ENCODE measurements at regions not wholly inside any gene's neighbourhood (a gene's known extent, or its start where the extent isn't known, plus 50 kb on each side); places are given as distances from the start of the nearest gene placed in this dataset.
"Not testable (repeated sequence)": the region's sequence is repeated elsewhere in the genome, so short reads cannot be mapped to it uniquely, and the experiment has no call there.

GRCh38 chr5:68116408-68116807 lies 99.1 kb upstream of the PIK3R1 start:
- no peak overlapping the region for H3K27ac ChIP-seq (ENCODE audit: low read depth, low read length)
- no peak overlapping the region for H3K4me3 ChIP-seq (ENCODE audit: low read depth in 1 of 5, low read length in 5 of 5)
- H3K4me1 ChIP-seq (ENCODE audit: control insufficient read depth in 5 of 5, insufficient read depth in 5 of 5, low read length in 5 of 5) = no peaks in the 10 kb centered on the region
- H3K36me3 ChIP-seq (ENCODE audit: control insufficient read depth in 5 of 5, insufficient read depth in 5 of 5, low read length in 5 of 5) = no peaks in the 10 kb centered on the region
- no peaks in the 10 kb centered on the region for H3K27me3 ChIP-seq (ENCODE audit: control insufficient read depth in 5 of 5, insufficient read depth in 4 of 5, low read length in 5 of 5)
- no peak overlapping the region for H3K9ac ChIP-seq (ENCODE audit: low read length in 5 of 5)
- no peaks in the 10 kb centered on the region for H3K9me3 ChIP-seq (ENCODE audit: control insufficient read depth in 5 of 5, low read length in 5 of 5)

DNA sequence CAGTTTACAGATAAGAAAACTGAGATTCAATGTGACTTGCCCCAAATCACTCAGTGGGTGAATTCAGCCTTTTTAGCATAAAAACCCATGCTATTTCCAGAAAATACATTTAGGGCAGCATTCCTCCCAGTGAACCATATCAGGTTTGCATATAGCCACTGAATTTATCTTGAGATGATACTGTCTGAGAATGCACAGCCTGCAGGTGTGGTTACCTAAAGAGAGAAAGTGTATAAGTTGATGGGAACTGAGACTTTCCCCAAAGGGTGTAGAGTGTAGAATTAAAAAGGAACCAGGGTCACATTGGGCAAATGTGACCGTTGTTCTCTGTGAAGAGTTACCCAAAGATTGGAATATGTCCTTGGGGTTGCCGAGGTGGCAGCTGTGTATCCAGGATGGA lies 100.0 kb upstream of the PIK3R1 start:
- Histone ChIP-seq H3K4me1 (ENCODE audit: control insufficient read depth in 5 of 5, insufficient read depth in 5 of 5, low read length in 5 of 5) (no peaks in the 10 kb centered on the region), H3K27me3 (ENCODE audit: control insufficient read depth in 5 of 5, insufficient read depth in 4 of 5, low read length in 5 of 5) (no peaks in the 10 kb centered on the region), H3K9me3 (ENCODE audit: control insufficient read depth in 5 of 5, low read length in 5 of 5) (no peaks in the 10 kb centered on the region), H3K4me3 (ENCODE audit: low read depth in 1 of 5, low read length in 5 of 5) (no peak overlapping the region), H3K27ac (ENCODE audit: low read depth, low read length) (no peak overlapping the region), H3K9ac (ENCODE audit: low read length in 5 of 5) (no peak overlapping the region), H3K36me3 (ENCODE audit: control insufficient read depth in 5 of 5, insufficient read depth in 5 of 5, low read length in 5 of 5) (no peaks in the 10 kb centered on the region)

- Histone ChIP-seq H3K4me1 (ENCODE audit: control insufficient read depth in 5 of 5, insufficient read depth in 5 of 5, low read length in 5 of 5) (no peaks in the 10 kb centered on the region), H3K36me3 (ENCODE audit: control insufficient read depth in 5 of 5, insufficient read depth in 5 of 5, low read length in 5 of 5) (no peaks in the 10 kb centered on the region), H3K9ac (ENCODE audit: low read length in 5 of 5) (no peak overlapping the region), H3K27me3 (ENCODE audit: control insufficient read depth in 5 of 5, insufficient read depth in 4 of 5, low read length in 5 of 5) (no peaks in the 10 kb centered on the region), H3K9me3 (ENCODE audit: control insufficient read depth in 5 of 5, low read length in 5 of 5) (no peaks in the 10 kb centered on the region), H3K27ac (ENCODE audit: low read depth, low read length) (no peak overlapping the region), H3K4me3 (ENCODE audit: low read depth in 1 of 5, low read length in 5 of 5) (no peak overlapping the region)
Observed at GRCh38 chr5:68114378-68115040, 101.0 kb upstream of the PIK3R1 start.

DNA sequence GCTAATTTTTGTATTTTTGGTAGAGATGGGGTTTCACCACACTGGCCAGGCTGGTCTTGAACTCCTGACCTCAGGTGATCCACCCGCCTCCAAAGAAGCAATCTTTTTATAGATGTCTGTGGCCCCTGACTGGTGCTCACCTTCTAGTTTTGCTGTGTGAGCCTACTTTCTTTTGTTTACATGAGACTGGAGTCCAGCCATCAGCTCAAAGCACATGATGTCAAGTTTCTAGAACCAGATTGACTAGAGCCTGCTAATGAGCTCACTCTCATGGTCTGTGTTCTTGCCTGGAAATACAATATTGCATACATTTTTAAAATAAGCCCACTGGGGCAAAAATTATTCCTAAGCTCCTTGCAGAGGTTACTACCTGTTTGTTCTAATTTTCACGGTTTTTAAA lies 102.9 kb upstream of the PIK3R1 start:
- H3K36me3 ChIP-seq (ENCODE audit: control insufficient read depth in 5 of 5, insufficient read depth in 5 of 5, low read length in 5 of 5) = no peaks in the 10 kb centered on the region
- no peak overlapping the region for H3K27ac ChIP-seq (ENCODE audit: low read depth, low read length)
- H3K9ac ChIP-seq (ENCODE audit: low read length in 5 of 5) = no peak overlapping the region
- H3K4me3 ChIP-seq (ENCODE audit: low read depth in 1 of 5, low read length in 5 of 5) = no peak overlapping the region
- H3K9me3 ChIP-seq (ENCODE audit: control insufficient read depth in 5 of 5, low read length in 5 of 5) = no peaks in the 10 kb centered on the region
- H3K4me1 ChIP-seq (ENCODE audit: control insufficient read depth in 5 of 5, insufficient read depth in 5 of 5, low read length in 5 of 5) = no peaks in the 10 kb centered on the region
- no peaks in the 10 kb centered on the region for H3K27me3 ChIP-seq (ENCODE audit: control insufficient read depth in 5 of 5, insufficient read depth in 4 of 5, low read length in 5 of 5)

GRCh38 chr5:68110894-68111293 lies 104.7 kb upstream of the PIK3R1 start:
- H3K9ac ChIP-seq (ENCODE audit: low read length in 5 of 5) = no peak overlapping the region
- H3K36me3 ChIP-seq (ENCODE audit: control insufficient read depth in 5 of 5, insufficient read depth in 5 of 5, low read length in 5 of 5) = no peaks in the 10 kb centered on the region
- H3K27me3 ChIP-seq (ENCODE audit: control insufficient read depth in 5 of 5, insufficient read depth in 4 of 5, low read length in 5 of 5) = no peaks in the 10 kb centered on the region
- H3K4me3 ChIP-seq (ENCODE audit: low read depth in 1 of 5, low read length in 5 of 5) = no peak overlapping the region
- H3K4me1 ChIP-seq (ENCODE audit: control insufficient read depth in 5 of 5, insufficient read depth in 5 of 5, low read length in 5 of 5) = no peaks in the 10 kb centered on the region
- H3K27ac ChIP-seq (ENCODE audit: low read depth, low read length) = no peak overlapping the region
- H3K9me3 ChIP-seq (ENCODE audit: control insufficient read depth in 5 of 5, low read length in 5 of 5) = no peaks in the 10 kb centered on the region

DNA sequence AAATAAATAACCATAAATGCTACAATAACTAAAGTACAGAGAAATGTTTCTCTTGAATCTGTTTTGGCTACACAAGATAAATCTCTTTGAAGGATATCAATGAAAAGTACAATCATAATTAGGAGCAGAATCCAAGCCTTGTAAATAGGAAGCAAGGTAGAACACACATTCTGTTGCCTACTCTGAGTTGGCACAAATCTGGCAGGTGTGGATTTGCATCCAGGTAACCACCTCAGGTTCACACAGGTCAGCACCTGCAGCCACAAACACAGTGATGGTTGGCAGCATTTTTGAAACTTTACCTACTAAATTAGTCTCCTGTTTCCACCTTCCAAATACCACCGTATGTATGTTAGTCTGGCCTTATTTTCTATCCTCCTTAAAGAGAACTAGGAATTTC lies 105.3 kb upstream of the PIK3R1 start:
- Histone ChIP-seq H3K9me3 (ENCODE audit: control insufficient read depth in 5 of 5, low read length in 5 of 5) (no peaks in the 10 kb centered on the region), H3K36me3 (ENCODE audit: control insufficient read depth in 5 of 5, insufficient read depth in 5 of 5, low read length in 5 of 5) (no peaks in the 10 kb centered on the region), H3K27ac (ENCODE audit: low read depth, low read length) (no peak overlapping the region), H3K9ac (ENCODE audit: low read length in 5 of 5) (no peak overlapping the region), H3K4me1 (ENCODE audit: control insufficient read depth in 5 of 5, insufficient read depth in 5 of 5, low read length in 5 of 5) (no peaks in the 10 kb centered on the region), H3K27me3 (ENCODE audit: control insufficient read depth in 5 of 5, insufficient read depth in 4 of 5, low read length in 5 of 5) (no peaks in the 10 kb centered on the region), H3K4me3 (ENCODE audit: low read depth in 1 of 5, low read length in 5 of 5) (no peak overlapping the region)

DNA sequence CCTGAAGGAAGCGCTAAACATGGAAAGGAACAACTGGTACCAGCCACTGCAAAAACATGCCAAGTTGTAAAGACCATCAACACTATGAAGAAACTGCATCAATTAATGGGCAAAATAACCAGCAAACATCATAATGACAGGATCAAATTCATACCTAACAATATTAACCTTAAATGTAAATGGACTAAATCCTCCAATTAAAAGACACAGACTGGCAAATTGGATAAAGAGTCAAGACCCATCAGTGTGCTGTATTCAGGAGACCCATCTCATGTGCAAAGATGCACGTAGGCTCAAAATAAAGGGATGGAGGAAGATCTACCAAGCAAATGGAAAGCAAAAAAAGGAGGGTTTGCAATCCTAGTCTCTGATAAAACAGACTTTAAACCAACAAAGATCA lies 111.3 kb upstream of the PIK3R1 start:
- H3K9me3 ChIP-seq (ENCODE audit: control insufficient read depth in 5 of 5, low read length in 5 of 5); H3K4me3 ChIP-seq (ENCODE audit: low read depth in 1 of 5, low read length in 5 of 5); H3K36me3 ChIP-seq (ENCODE audit: control insufficient read depth in 5 of 5, insufficient read depth in 5 of 5, low read length in 5 of 5); H3K9ac ChIP-seq (ENCODE audit: low read length in 5 of 5); H3K4me1 ChIP-seq (ENCODE audit: control insufficient read depth in 5 of 5, insufficient read depth in 5 of 5, low read length in 5 of 5); H3K27ac ChIP-seq (ENCODE audit: low read depth, low read length); H3K27me3 ChIP-seq (ENCODE audit: control insufficient read depth in 5 of 5, insufficient read depth in 4 of 5, low read length in 5 of 5): not testable (repeated sequence)

DNA sequence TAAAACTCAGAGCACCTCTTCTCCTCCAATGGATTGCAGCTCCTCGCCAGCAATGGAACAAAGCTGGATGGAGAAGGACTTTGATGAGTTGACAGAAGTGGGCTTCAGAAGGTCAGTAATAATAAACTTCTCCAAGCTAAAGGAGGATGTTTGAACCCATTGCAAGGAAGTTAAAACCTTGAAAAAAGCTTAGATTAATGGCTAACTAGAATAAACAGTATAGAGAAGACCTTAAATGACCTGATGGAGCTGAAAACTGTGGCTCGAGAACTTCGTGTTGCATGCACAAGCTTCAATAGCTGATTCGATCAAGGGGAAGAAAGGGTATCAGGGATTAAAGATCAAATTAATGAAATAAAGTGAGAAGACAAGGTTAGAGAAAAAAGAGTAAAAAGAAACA lies 112.3 kb upstream of the PIK3R1 start:
- H3K4me1 ChIP-seq (ENCODE audit: control insufficient read depth in 5 of 5, insufficient read depth in 5 of 5, low read length in 5 of 5); H3K27ac ChIP-seq (ENCODE audit: low read depth, low read length); H3K4me3 ChIP-seq (ENCODE audit: low read depth in 1 of 5, low read length in 5 of 5); H3K36me3 ChIP-seq (ENCODE audit: control insufficient read depth in 5 of 5, insufficient read depth in 5 of 5, low read length in 5 of 5); H3K27me3 ChIP-seq (ENCODE audit: control insufficient read depth in 5 of 5, insufficient read depth in 4 of 5, low read length in 5 of 5); H3K9me3 ChIP-seq (ENCODE audit: control insufficient read depth in 5 of 5, low read length in 5 of 5); H3K9ac ChIP-seq (ENCODE audit: low read length in 5 of 5): not testable (repeated sequence)

- peaks cover 0 to 2% (median 0%) of the 10 kb centered on the region in 5 donors for H3K4me1 ChIP-seq (ENCODE audit: control insufficient read depth in 5 of 5, insufficient read depth in 5 of 5, low read length in 5 of 5)
- no peaks in the 10 kb centered on the region for H3K9me3 ChIP-seq (ENCODE audit: control insufficient read depth in 5 of 5, low read length in 5 of 5)
- H3K36me3 ChIP-seq (ENCODE audit: control insufficient read depth in 5 of 5, insufficient read depth in 5 of 5, low read length in 5 of 5) = no peaks in the 10 kb centered on the region
- no peak overlapping the region for H3K4me3 ChIP-seq (ENCODE audit: low read depth in 1 of 5, low read length in 5 of 5)
- no peaks in the 10 kb centered on the region for H3K27me3 ChIP-seq (ENCODE audit: control insufficient read depth in 5 of 5, insufficient read depth in 4 of 5, low read length in 5 of 5)
- H3K9ac ChIP-seq (ENCODE audit: low read length in 5 of 5) = no peak overlapping the region
- no peak overlapping the region for H3K27ac ChIP-seq (ENCODE audit: low read depth, low read length)
Observed at GRCh38 chr5:68099327-68099726, 116.2 kb upstream of the PIK3R1 start.

GRCh38 chr5:68093455-68094159 lies 121.9 kb upstream of the PIK3R1 start:
- Histone ChIP-seq H3K4me3 (ENCODE audit: low read depth in 1 of 5, low read length in 5 of 5) (no peak overlapping the region), H3K4me1 (ENCODE audit: control insufficient read depth in 5 of 5, insufficient read depth in 5 of 5, low read length in 5 of 5) (no peaks in the 10 kb centered on the region), H3K27me3 (ENCODE audit: control insufficient read depth in 5 of 5, insufficient read depth in 4 of 5, low read length in 5 of 5) (no peaks in the 10 kb centered on the region), H3K9me3 (ENCODE audit: control insufficient read depth in 5 of 5, low read length in 5 of 5) (peaks cover 0 to 6% (median 4%) of the 10 kb centered on the region in 5 donors), H3K36me3 (ENCODE audit: control insufficient read depth in 5 of 5, insufficient read depth in 5 of 5, low read length in 5 of 5) (no peaks in the 10 kb centered on the region), H3K27ac (ENCODE audit: low read depth, low read length) (no peak overlapping the region), H3K9ac (ENCODE audit: low read length in 5 of 5) (no peak overlapping the region)

Data from subcutaneous abdominal adipose tissue (tissue), 5 donors.